Adipocyte (in vitro differentiated cells): ENCODE measurements at regions not wholly inside any gene's neighbourhood (a gene's known extent, or its start where the extent isn't known, plus 50 kb on each side); places are given as distances from the start of the nearest gene placed in this dataset.

Experiments
- DNase-seq: peaks from one replicate; pipeline ENCODE4 v3.0.0-alpha.2; 2015; ENCODE audit warnings: low read depth
- H3K27me3 ChIP-seq: replicated peaks from 2 replicates; pipeline ENCODE4 v1.7.0; 2013; ENCODE audit warnings: mild to moderate bottlenecking, low read length, moderate library complexity; ENCODE audit not compliant: control insufficient read depth, insufficient read depth
- H3K36me3 ChIP-seq: 2 replicates; pipeline ENCODE4 v1.7.0; 2013; ENCODE audit warnings: low read length, mild to moderate bottlenecking, moderate library complexity; ENCODE audit not compliant: control insufficient read depth, insufficient read depth, severe bottlenecking
- H3K4me1 ChIP-seq: 2 replicates; pipeline ENCODE4 v1.7.0; 2013; ENCODE audit warnings: mild to moderate bottlenecking, low read length, moderate library complexity; ENCODE audit not compliant: control insufficient read depth, insufficient read depth
- H3K4me3 ChIP-seq: 2 replicates; pipeline ENCODE4 v1.7.0; 2013; ENCODE audit warnings: mild to moderate bottlenecking, low read length, moderate library complexity
- H3K9ac ChIP-seq: 2 replicates; pipeline ENCODE4 v1.7.0; 2013; ENCODE audit warnings: mild to moderate bottlenecking, low read length, moderate library complexity
- H3K9me3 ChIP-seq: 2 replicates; pipeline ENCODE4 v1.7.0; 2013; ENCODE audit warnings: mild to moderate bottlenecking, low read length, moderate library complexity; ENCODE audit not compliant: control insufficient read depth

DNA sequence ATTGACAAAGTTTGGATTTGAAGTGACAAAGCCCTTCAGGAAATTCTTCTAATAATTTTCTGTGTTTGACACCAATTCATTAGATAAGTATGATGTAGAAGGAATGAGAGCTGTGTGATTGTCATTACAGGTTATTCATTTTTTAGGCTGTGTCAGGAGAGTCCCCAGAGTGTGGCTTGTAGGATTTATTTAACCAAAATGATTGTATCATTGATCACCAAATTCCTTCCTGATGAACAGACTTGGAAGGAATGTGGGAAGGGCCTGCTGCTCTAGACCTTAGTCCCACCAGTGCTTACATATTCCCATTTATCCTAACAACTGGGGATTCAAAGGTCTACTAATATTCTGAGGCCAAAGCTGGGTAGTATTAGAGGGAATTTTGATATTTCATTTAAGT, 383.3 kb upstream of the KAZN start:
- Histone ChIP-seq H3K9ac (no peak overlapping the region), H3K36me3 (no peaks in the 10 kb centered on the region), H3K4me1 (no peaks in the 10 kb centered on the region), H3K4me3 (no peak overlapping the region), H3K9me3 (peaks cover 41% of the 10 kb centered on the region), H3K27me3 (no peaks in the 10 kb centered on the region)
- DNase-seq, result no peak

DNA sequence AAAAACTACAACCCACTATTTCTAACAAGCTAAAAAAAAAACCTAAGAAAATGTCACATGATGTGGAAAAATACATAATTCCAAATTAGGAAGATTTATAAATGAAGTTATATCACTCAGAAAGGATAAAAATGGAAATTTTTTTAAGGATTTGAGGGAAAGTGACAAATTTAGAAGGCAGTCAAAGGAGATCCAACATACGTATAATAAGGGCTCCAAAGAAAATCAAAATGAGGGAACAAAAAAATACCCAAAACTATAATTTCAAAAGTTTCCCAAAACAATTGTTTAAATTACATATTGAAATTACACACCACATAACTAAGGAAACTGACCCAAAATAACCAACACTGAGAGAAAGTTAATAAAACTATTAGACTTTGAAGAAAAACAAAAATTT, 381.1 kb upstream of the KAZN start:
- H3K9me3 ChIP-seq, result peaks cover 41% of the 10 kb centered on the region
- no peaks in the 10 kb centered on the region for H3K36me3 ChIP-seq
- no peaks in the 10 kb centered on the region for H3K4me1 ChIP-seq
- no peak overlapping the region for H3K9ac ChIP-seq
- H3K4me3 ChIP-seq, result no peak overlapping the region
- H3K27me3 ChIP-seq, result no peaks in the 10 kb centered on the region
- DNase-seq, result no peak

DNA sequence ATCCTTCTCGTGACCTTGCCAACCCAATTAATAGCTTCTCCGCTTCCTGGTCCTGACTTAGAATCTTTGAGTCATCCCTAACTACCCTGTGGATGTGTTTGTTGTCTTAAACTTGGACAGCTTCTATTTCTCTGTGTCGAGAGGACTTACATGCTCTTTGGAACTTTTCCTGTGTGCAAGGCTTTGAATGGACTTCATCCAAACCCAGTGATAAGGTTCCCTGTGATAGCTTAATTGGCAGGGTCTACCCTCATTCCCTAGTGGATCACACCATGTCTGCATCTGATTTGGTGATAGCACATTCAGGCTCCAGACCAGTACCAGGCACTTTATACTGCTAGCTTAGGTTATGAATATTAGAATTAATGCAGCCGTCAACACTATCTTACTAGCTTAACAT, 378.2 kb upstream of the KAZN start:
- no peaks in the 10 kb centered on the region for H3K27me3 ChIP-seq
- no peak overlapping the region for H3K9ac ChIP-seq
- no peak for DNase-seq
- H3K9me3 ChIP-seq, result peaks cover 41% of the 10 kb centered on the region
- H3K4me3 ChIP-seq, result no peak overlapping the region
- H3K4me1 ChIP-seq, result no peaks in the 10 kb centered on the region
- no peaks in the 10 kb centered on the region for H3K36me3 ChIP-seq

DNA sequence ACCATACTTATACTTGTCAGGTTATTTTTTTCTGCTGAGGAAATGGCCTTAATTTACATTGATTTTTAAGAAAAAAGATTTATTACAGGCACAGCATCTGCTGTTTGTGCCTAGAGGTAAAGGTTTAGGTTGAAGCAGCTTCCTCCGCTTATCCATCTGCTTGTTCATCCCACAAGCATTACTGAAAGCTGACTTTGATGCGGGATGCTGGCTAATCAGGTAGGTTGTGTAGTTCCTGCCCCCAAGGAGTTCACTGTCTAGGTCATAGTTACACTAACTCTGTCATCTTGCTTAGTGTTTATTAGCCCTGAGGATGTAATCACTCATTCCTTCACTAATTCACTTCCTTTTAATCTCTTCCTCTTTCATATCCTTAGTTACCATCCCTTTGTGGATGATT, 377.7 kb upstream of the KAZN start:
- no peak overlapping the region for H3K4me3 ChIP-seq
- H3K36me3 ChIP-seq, result no peaks in the 10 kb centered on the region
- peaks cover 41% of the 10 kb centered on the region for H3K9me3 ChIP-seq
- H3K27me3 ChIP-seq, result no peaks in the 10 kb centered on the region
- no peaks in the 10 kb centered on the region for H3K4me1 ChIP-seq
- no peak overlapping the region for H3K9ac ChIP-seq
- no peak for DNase-seq

DNA sequence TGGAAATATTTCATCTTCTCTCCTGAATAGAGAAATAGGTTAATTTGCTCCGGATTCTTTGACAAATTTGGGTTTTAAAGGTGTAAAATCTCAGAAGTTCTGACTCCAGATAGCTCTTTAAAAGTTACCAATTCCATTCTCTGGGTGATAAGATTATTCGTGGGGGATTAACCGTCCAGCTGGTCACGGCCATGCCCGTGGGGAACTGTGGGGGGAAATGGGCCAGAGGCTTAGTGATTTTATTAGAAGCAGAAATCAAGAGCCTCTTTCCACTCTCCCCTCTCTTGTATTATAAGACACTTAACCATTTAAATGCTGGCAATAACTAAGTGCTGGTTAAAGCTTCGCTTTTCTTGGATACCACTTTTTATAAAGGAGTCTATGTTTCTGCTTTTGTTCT, 376.4 kb upstream of the KAZN start:
- Histone ChIP-seq H3K4me3 (no peak overlapping the region), H3K27me3 (peaks cover 6% of the 10 kb centered on the region), H3K9ac (no peak overlapping the region), H3K36me3 (no peaks in the 10 kb centered on the region), H3K9me3 (peaks cover 29% of the 10 kb centered on the region), H3K4me1 (no peaks in the 10 kb centered on the region)
- no peak for DNase-seq

DNA sequence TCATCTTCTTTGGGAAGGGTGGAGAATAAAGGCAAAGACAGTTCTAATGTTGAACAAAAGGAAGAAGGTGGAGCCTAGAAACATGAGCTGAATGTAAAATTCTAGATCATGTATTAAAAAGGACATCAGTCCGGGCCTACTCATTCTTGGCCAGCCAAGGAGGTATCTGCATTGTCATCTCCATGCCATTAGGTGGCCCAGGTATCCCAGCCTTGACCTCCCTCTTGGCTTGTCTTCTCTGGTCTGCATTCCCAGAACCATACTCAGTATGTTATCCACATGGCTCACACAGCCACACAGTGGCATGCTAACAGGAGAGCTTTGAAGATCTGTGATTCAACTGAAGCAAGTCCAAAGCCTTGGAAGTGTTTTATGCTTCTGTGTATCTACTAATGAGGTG, 369.8 kb upstream of the KAZN start:
- H3K9ac ChIP-seq, result no peak overlapping the region
- H3K36me3 ChIP-seq, result no peaks in the 10 kb centered on the region
- H3K4me3 ChIP-seq, result no peak overlapping the region
- no peaks in the 10 kb centered on the region for H3K4me1 ChIP-seq
- no peak for DNase-seq
- peaks cover 19% of the 10 kb centered on the region for H3K27me3 ChIP-seq
- H3K9me3 ChIP-seq, result peaks cover 11% of the 10 kb centered on the region

DNA sequence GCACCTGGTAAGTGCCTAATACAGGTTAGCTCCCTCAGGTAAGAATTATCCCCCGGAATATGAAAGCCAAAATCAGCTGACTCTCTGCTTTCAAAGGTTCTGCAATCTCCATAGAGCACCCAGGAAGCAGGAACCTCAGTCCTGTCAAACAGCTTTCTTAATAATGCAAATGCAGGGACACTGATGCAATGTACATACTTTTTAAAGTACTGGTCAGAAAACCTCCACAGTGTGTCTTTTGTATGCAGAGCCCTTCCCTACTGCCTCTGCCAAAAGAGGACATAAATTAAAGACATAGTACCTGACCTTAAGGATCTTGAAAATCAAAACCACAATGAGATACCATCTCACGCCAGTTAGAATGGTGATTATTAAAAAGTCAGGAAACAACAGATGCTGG, 365.0 kb upstream of the KAZN start:
- Histone ChIP-seq H3K4me1 (peaks cover 5% of the 10 kb centered on the region), H3K9me3 (peaks cover 11% of the 10 kb centered on the region), H3K4me3 (no peak overlapping the region), H3K27me3 (peaks cover 18% of the 10 kb centered on the region), H3K36me3 (no peaks in the 10 kb centered on the region), H3K9ac (no peak overlapping the region)
- DNase-seq, result no peak

DNA sequence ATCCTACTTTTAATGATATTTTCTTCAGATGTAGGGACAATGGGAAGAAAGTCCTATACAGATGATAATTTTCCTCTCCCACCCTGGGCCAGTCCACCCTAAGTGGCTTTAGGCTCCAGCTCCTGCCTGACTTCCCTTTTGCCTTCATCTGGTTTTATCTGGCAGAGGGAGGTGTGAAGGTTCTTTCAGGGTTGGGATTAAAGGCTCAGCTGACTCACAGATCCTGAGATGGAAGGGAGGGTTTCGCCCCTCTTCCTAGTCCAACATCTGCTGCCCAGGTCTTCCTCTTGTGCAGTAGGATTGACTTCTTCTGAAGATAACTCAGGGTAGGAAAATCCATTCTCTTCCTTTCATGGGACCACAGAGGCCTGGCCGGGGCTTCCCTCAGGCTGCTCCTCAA, 362.4 kb upstream of the KAZN start:
- Histone ChIP-seq H3K4me1 (peaks cover 11% of the 10 kb centered on the region), H3K36me3 (no peaks in the 10 kb centered on the region), H3K9ac (no peak overlapping the region), H3K27me3 (peaks cover 26% of the 10 kb centered on the region), H3K4me3 (no peak overlapping the region), H3K9me3 (peaks cover 11% of the 10 kb centered on the region)
- DNase-seq, result no peak

DNA sequence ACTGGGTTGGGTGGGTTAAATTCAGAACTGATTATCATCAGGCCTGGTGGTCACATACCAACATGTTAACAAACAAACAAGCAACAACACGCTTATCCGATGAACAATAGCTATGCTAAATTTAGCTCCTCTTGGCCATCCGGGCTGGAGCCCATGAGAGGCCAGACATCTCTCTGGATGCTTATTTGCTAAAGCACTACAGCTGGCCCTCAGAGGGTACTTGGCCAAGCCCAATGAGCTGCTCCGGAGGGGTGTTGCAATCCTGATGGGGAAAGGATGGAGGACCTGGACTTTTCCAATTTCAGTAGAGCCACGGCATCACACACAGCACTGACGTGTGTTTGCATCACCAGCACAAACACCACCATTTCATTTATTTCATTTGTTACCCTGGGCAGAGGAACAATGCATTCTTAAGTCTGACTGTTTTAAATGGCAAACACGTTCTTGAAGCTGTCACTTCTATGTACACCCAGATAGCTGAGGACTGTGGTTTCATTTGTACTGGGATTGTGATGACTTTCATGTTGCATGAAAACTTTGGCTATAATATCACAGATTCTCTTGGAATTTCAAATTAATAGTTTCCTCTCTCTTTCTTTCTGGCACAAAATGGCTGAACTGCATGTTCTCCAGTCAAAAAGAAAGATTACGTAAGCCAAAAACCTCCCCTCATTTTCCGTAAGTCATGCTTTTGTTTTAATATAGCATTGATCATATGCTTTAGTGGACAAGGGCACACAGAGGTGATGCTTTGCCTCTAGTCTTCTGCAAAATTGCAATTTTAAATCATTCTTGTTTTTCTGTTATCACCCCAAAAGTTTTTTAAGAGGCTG, 359.8 kb upstream of the KAZN start:
- no peak for DNase-seq
- no peak overlapping the region for H3K9ac ChIP-seq
- peak overlapping the region; percentile 28 for H3K4me3 ChIP-seq
- H3K36me3 ChIP-seq, result no peaks in the 10 kb centered on the region
- H3K27me3 ChIP-seq, result peaks cover 13% of the 10 kb centered on the region
- H3K4me1 ChIP-seq, result peaks cover 26% of the 10 kb centered on the region
- H3K9me3 ChIP-seq, result no peaks in the 10 kb centered on the region

DNA sequence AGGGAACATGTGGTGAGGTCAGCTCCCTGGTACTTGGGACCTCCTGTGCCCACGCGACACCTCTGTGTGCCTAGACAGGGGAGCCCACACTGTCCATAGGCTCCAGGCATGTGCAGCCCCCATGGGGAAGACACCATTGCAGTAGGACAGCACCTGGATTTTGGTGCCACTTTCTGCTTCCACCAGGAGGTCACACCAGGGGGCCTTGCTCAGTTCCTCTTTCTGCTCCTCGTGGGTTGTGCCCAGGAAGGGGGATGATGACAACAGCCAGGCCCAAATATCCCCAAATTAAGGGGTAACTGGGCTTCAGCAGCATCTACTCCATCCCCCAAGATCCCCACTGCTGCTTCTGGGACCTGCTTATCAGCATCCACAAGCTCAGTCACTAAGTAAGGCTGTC, 358.2 kb upstream of the KAZN start:
- H3K9ac ChIP-seq, result no peak overlapping the region
- no peaks in the 10 kb centered on the region for H3K36me3 ChIP-seq
- H3K9me3 ChIP-seq, result no peaks in the 10 kb centered on the region
- H3K4me1 ChIP-seq, result peaks cover 26% of the 10 kb centered on the region
- no peak for DNase-seq
- peaks cover 13% of the 10 kb centered on the region for H3K27me3 ChIP-seq
- H3K4me3 ChIP-seq, result no peak overlapping the region

DNA sequence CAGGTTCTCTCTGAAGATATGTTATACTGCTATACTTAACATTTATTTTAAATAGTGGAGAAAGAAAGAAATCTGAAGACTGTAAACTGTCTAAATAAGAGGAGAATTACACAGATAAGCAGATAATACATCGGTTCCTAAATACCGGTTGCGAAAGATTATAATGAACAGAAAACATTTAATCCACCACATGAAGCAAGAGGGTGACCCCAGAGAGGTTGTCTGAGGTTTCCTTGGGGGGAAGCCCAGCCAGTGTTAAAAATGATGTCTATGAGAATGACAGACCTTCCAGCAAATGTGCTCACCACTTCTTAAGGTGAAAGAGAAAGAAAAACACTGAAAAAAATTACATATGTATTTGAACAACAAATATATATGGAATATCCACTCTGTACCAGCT, 356.4 kb upstream of the KAZN start:
- H3K9ac ChIP-seq, result no peak overlapping the region
- no peak overlapping the region for H3K4me3 ChIP-seq
- peaks cover 26% of the 10 kb centered on the region for H3K4me1 ChIP-seq
- H3K9me3 ChIP-seq, result no peaks in the 10 kb centered on the region
- H3K27me3 ChIP-seq, result peaks cover 12% of the 10 kb centered on the region
- no peak for DNase-seq
- H3K36me3 ChIP-seq, result no peaks in the 10 kb centered on the region

DNA sequence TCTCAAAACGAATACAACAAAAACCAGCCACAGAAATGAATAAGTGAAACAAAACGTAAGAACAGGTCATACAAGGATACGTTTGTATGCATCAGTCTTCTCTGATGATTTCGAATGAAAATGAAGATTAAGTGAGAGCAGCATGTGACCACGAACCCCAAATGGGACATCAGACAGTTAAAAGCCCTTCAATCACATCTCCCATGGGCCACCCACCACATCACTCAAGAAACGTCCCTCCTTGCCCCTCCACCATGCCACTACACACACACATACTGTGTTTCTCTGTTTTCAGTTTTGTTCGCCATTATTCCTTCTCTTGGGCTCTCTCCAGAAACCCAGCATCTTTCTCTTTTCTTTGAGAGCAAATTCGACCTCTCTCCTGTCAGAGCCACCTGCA, 355.6 kb upstream of the KAZN start:
- Histone ChIP-seq H3K27me3 (peaks cover 12% of the 10 kb centered on the region), H3K36me3 (no peaks in the 10 kb centered on the region), H3K9me3 (no peaks in the 10 kb centered on the region), H3K9ac (no peak overlapping the region), H3K4me3 (no peak overlapping the region), H3K4me1 (peaks cover 26% of the 10 kb centered on the region)
- no peak for DNase-seq
